ENCODE measurements at regions not wholly inside any gene's neighbourhood (a gene's known extent, or its start where the extent isn't known, plus 50 kb on each side); places are given as distances from the start of the nearest gene placed in this dataset.
"Not testable (repeated sequence)": the region's sequence is repeated elsewhere in the genome, so short reads cannot be mapped to it uniquely, and the experiment has no call there.

DNA sequence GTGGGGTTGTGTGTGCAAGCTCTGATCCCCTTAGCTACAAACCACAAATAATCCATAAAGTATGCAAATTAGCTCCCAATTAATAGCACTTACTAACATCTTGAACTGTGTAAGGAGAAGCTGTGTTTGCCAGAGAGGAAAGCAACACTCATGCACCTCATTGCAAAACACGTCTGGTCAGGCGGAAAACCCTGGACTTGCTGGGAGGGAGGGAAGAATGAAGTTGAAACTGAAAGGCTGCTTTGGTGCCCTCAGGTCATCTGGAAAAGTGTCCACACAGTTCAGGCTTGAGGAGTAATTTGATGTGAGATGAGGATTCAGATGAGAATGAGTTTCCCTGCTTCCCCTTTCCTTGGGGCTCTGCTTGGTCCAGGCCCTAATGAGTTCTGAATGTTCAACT lies 185.5 kb upstream of the ANKRD28 start:
- DNase-seq (ENCODE audit: extremely low read depth in 1 of 2, low read depth in 1 of 2), result no peak

DNA sequence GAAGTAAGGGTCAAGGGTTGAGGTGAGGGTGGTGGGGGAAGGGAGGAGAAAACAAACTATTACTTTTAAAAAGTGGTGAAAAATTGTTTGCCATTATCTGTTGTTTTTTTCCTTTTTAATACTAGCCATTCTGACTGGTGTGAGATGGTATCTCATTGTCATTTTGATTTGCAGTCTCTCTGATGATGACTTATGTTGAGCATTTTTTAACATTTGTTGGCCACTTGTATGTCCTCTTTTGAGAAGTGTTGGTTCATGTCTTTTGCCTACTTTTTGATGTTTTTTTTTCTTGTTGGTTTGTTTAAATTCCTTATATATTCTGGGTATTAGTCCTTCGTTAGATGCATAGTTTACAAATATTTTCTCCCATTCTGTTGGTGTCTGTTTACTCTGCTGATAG lies 185.9 kb upstream of the ANKRD28 start:
- DNase-seq (ENCODE audit: extremely low read depth in 1 of 2, low read depth in 1 of 2), result no peak

DNA sequence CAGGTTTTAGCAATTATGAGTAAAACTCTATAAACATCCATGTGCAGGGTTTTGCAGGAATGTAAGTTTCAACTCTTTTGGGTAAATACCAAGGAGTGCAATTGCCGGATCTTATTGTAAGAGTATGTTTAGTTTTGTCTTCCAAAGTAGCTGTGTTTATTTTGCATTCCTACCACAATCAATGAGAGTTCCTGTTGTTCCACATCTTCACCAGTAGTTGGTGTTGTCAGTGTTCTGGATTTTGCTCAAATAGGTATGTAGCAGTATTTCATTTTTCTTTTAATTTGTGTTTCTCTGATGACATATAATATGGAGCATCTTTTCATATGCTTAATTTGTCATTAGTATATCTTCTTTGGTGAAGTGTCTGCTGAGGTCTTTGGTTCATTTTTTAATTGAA lies 185.1 kb upstream of the GALNT15 start:
- no peak for DNase-seq (ENCODE audit: extremely low read depth in 1 of 2, low read depth in 1 of 2)

DNA sequence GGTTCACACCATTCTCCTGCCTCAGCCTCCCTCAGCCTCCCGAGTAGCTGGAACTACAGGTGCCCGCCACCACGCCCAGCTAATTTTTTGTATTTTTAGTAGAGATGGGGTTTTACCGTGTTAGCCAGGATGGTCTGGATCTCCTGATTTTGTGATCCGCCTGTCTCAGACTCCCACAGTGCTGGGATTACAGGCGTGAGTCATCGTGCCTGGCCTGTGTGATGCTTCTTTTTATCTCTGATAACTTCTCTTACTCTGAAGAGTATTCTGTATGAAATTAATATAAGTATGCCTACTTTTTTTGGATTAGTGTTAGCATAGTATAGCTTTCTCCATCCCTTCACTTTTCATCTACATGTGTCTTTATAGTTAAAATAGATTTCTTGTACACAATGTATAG lies 180.8 kb upstream of the GALNT15 start:
- DNase-seq (ENCODE audit: extremely low read depth in 1 of 2, low read depth in 1 of 2), result not testable (repeated sequence)

DNA sequence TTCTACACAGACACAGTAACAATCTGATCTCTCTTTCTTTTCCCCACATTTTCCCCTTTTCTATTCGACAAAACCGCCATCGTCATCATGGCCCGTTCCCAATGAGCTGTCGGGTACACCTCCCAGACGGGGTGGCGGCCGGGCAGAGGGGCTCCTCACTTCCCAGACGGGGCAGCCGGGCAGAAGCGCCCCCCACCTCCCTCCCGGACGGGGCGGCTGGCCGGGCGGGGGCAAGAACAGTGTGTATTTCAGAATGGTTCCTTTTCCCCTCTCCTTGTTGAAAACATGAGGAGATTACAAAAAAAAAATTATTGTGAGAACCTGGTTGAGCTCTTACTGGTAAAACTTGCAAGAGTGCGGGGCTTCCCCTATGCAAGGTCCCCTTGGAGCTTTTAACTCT lies 178.0 kb upstream of the GALNT15 start:
- not testable (repeated sequence) for DNase-seq (ENCODE audit: extremely low read depth in 1 of 2, low read depth in 1 of 2)

DNA sequence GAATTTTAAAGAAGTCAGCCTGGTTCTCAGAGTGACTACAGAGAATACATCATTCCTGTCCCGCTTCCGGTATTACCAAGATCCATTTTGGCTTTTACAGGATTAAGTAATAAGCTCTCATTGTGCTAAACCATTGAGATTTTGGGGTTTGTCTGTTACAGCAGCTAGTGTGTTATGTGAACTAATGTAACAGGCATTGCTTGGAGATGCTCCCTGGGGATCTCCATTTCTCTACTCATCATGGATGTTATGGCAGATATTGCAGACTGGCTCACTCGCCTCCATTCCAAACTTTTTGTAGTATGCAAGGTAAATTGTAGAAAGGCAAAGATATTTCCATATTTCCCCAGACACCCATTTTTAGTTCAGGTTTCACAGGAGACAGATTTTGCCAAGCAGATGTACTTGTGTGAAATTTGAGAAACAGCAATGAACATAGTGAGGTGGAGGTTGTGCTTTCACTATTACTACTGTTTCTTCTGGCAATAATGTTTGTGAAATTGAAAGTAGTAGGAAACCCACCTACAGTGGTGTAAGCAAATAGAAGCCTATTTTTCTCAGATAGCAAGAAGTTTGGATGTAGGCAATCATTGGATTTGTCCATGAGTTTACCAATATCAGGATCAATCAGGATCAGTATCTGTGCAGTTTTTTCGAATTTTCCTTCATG lies 177.1 kb upstream of the GALNT15 start:
- no peak for DNase-seq (ENCODE audit: extremely low read depth in 1 of 2, low read depth in 1 of 2)

DNA sequence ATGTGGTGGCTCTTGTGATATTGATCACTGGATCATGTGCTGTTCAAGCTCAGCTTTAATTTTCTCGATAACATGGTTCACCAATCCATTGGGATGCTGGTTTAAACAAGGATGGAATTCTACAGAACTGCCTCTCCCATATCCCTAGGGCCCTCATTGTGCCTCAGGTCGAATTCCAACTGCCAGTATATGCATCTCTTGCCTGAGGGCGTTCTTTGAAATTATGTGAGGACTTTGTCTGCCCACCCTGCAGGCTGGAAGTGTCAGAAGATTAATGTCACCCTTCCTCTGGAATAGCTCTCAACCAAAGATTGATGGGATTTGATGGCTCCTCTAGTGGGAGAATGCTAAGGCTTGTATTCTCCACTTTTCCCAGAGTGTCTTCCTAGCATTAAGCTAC lies 175.6 kb upstream of the GALNT15 start:
- no peak for DNase-seq (ENCODE audit: extremely low read depth in 1 of 2, low read depth in 1 of 2)

DNA sequence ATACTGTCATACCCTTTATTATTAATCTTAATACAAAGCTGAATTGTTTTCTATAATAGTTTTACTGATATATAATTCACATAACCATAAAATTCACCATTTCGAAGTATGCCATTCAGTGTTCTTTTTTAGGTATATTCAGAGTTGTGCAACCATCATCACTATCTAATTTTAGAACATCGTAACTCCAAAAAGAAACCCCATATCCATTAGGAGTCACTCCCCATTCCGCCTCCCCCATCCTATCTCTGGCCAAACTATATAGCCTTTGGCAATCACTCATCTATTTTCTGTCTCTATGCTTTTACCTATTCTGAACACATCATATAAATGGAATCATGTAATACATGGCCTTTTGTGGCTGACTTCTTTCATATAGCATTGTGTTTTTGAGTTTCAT lies 169.7 kb upstream of the GALNT15 start:
- no peak for DNase-seq (ENCODE audit: extremely low read depth in 1 of 2, low read depth in 1 of 2)

DNA sequence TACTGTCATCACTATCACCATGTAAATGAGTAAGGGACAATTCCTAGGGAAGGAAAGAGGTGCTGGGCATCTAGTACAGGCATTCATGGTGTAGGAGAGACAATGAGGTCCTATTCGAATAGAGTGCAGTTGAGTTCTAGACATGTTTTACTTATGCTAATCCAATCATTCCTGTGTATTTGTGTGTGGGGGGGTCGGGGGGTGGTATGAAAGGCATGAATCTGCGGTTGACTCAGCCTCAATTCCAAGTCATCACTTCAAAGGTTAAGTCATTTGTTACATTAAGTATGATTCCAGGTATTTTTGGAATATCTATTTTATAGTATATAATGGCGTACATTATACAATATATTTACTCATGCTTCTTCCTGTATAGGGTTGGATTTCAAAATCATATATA lies 163.1 kb upstream of the GALNT15 start:
- no peak for DNase-seq (ENCODE audit: extremely low read depth in 1 of 2, low read depth in 1 of 2)

DNA sequence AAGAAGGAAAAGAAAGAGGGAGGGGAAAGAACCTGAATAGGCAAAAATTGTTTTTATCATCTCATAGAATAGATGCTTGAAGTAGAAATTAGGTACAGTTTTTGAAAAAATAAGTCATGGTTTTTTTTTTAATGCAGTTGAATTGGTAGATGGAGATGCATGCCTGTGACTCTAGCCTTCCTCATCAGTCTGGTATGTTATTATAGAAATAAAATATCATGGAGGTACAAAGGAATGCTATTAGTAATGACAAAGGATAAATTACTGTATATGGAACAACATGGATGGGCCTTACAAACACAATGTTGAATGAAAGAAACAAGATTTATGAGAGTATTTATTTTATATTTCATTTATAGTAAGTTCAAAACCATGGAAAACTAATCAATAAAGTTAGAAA lies 162.4 kb upstream of the GALNT15 start:
- DNase-seq (ENCODE audit: extremely low read depth in 1 of 2, low read depth in 1 of 2), result no peak

DNA sequence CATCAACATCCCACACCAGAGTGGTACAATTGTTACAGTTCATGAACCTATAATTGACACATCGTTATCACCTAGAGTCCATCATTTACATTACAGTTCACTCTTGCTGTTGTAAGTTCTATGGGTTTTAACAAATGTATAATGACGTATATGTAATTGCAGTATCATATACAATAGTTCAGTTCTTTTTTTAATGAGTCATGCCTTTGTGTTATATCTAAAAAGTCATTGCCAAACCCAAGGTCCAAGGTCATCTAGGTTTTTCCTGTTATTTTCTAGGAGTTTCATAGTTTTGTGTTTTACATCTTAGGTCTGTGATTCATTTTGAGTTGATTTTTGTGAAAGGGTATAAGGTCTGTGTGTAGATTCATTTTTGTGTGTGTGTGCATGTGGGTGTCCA lies 160.9 kb upstream of the GALNT15 start:
- DNase-seq (ENCODE audit: extremely low read depth in 1 of 2, low read depth in 1 of 2), result no peak

DNA sequence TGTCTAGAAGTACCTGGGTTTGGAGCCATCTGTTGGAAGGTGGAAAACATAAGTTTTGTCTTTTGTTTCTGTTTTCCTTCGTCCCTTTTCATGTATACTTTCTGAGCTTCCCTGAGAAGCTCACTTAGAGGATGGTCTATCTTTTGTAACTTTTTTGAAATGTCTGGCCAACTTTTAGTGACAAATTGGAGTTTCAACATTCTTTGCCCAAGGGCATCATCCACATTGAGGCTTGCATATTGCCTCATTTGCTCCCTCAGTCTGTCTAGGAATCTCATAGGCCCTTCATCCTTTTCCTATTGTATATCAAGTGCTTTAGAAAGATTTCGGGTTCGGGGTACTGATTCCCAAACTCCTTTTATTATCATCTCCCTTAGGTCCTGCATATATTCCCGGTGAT lies 152.7 kb upstream of the GALNT15 start:
- DNase-seq (ENCODE audit: extremely low read depth in 1 of 2, low read depth in 1 of 2), result not testable (repeated sequence)

DNA sequence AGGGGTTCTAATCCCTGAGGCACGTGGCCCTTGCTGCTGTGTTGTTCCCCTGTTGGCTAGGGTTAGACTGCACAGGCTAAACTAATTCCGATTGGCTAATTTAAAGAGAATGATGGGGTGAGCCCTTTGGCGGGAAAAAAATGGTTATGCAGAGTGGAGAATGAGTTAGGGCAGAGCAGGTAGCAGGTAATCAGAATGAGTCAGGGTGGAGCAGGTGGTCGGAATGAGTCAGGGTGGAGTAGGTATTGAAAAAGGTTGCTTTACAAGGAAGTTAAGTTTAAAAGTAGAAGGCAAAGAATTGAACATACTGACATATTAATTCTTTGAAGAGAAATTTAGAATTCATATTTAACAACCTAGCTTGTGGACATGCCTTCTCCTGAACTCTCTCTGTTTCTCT lies 150.6 kb upstream of the GALNT15 start:
- not testable (repeated sequence) for DNase-seq (ENCODE audit: extremely low read depth in 1 of 2, low read depth in 1 of 2)

DNA sequence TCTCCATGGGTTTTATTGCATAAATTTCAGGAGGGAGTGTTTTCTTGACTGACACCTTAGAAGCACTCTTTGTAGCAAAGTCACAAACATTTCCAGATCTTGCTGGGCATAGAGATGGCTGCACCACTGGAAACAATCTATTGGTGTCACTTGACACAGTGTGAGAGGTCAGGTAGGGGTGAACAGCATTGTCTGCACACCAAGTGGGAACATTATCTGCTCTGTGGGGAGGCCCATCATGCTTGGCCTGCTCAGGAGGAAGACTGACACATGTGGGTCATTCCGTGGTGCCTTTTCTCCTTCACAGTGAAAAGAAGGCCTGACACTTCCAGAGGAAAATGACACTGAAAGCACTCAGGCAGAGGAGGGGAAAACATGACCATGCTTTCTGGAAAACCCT lies 149.9 kb upstream of the GALNT15 start:
- no peak for DNase-seq (ENCODE audit: extremely low read depth in 1 of 2, low read depth in 1 of 2)

DNA sequence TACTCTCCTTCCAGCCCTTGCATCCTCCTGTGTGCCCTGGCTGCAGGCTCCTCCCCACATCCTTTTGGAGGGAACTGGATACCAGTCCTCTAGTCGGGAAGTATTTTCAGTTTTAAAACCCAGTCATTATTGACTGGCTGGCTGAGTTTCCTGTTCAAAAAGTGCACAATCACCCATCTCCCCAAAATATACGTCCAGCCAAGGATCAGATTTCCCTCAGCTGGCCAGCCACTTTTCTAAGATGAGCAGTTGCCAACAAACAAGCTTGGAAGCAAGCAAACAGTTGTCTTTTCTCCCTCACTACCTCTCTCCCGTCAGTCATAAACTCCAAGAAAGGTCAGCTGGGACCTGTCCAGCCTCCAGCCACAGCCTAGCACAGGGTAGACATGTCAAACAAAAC lies 147.7 kb upstream of the GALNT15 start:
- DNase-seq (ENCODE audit: extremely low read depth in 1 of 2, low read depth in 1 of 2), result no peak

DNA sequence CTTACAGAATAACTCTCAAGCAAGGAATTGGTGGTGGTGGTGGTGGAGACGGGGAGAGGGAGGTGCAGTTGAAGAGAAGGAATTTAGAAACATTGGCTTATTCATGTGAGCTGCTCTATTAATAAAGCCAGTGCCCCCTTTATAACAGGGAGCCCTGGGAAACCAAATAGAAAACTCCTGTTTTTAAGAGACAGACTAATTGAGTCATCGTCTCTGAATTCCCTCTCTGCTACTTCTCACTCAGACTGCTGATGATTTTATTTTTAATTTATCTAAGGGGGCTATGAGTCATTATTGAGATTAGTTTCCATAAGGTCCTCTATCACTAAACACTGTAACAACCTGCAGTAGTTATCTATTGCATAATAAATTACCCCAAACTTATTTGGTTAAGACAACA lies 145.9 kb upstream of the GALNT15 start:
- DNase-seq (ENCODE audit: extremely low read depth in 1 of 2, low read depth in 1 of 2), result no peak

DNA sequence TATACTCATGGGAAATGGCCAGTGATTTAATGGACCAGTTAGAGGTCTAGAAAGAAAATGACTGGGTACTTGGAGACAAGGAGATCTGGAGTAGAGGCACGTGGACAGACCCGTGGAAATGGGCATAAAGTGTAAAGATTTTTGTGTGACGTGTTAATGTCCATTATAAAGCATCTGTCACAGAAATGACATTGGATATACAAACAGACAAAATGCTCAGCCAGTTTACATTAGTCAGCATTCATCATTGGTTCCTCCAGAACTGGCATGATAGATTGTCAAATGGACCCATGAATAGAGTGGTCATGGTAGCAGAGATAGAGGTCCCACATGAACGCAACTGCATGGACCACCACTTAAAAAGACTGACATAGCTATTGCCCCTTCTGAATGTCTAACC lies 144.1 kb upstream of the GALNT15 start:
- DNase-seq (ENCODE audit: extremely low read depth in 1 of 2, low read depth in 1 of 2), result no peak

DNA sequence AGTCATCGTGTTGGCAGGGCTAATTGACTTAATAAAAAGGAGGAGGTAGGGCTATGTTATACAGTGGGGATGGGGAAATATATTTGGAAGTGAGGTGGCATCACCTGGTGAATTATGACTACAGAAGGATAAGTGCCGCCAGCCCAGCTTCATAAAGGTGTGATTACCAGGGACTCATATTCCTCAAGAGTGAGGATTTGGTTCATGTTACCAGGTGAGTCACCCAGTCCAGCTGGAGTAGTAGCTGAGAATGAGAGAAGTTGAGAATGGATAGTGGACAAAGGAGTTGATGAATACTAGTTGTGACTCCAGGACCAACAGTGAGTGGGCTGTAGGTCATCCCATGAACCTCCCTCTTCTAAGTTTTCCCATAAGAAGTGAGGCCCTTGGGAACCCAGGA lies 143.0 kb upstream of the GALNT15 start:
- DNase-seq (ENCODE audit: extremely low read depth in 1 of 2, low read depth in 1 of 2), result no peak

DNA sequence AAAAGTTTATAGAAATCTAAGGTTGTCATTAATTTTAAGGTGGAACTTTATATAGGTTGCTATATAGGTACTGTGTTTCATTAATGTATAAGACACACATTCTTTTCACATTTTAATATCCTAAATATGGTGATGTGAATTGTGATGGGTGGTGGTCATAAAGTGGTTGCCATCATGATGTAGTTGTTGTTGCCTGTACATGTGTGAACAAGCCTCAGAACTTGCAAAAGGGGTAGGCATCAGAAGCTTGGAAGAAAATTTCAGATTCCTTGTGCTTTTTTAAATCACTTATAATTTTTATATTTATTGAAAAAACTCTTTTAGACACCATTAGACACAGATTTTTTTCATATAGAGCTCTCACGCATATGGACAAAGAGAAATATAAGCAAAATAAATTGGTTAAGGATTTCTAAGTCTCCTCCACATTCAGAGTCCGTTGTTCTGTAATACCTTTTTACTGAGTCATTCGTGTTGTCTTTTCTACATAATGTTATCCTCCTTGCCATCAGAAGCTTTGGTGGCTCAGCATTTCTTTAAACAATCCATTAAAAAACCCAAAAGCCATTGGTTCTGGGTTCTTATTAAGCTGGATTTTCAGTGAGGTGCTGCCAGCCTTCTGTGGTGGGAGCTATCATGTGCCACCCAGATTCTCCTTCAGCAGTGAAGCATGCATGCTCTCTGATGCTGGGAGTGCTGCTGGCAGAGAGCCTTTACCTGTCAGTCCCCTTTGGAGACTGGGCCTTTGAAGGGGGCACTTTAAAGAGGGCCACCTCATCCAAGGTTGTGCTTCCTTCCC lies 140.4 kb upstream of the GALNT15 start:
- DNase-seq (ENCODE audit: extremely low read depth in 1 of 2, low read depth in 1 of 2), result no peak

DNA sequence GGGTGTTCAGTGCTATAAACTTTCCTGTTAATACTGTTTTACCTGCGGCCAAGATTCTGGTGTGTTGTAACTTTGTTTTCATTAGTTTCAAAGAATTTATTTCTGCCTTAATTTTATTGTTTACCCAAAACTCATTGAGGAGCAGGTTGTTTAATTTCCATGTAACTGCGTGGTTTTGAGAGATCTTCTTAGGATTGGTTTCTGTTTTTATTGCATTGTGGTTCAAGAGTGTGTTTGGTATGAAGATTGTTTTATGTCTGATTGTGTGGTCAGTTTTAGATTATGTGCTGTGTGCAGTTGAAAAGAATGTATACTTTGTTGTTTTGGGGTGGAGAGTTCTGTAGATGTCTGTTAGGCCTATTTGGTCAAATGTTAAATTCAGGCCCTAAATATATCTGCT lies 133.5 kb upstream of the GALNT15 start:
- DNase-seq (ENCODE audit: extremely low read depth in 1 of 2, low read depth in 1 of 2), result no peak

DNA sequence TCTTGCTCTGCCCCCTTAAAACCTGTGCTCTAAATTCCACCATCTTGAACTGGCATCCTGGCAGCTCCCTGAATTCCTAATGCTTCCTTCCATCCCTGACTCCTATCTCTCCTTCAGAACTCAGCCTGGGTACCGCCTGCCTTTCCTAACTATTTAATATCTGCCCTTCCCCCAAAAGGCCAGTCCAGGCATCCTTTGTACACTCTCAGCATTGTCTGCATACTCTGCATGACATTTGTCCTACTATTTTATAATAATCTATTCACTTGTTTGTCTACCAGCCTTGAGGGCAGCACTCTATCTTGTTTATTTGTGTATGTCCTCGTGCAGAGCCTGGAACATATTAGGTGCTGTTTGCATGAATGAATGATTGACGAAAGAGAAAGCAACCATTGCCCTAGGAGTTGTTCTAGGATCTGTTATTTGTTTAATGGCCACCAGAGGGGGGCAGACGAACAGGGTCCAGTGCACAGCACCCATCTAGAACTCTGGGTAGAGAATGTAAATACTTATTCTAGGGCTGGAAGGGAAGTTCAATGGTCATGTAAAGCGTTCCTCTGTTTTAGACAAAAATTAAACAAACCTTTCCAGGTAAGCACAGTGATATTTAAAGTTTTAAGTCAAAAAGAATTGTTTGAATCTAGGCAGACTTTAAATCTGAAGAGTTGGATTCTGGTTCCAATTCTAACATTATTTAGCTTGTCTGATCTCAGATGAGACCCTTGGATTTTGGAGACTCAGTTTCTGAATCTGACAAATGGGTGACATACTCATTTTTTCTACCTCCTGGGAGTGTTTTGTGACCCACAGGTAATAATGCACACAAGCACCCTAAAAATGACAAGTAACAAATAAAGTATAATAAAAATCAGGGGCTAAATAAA lies 125.8 kb upstream of the GALNT15 start:
- peak in 1 of 2 donors; percentile 7 for DNase-seq (ENCODE audit: extremely low read depth in 1 of 2, low read depth in 1 of 2)

All from activated CD8-positive, alpha-beta memory T cell treated with anti-CD3 and anti-CD28 coated beads for 1 hour (primary cell).